H9 (cell line): ENCODE measurements at regions not wholly inside any gene's neighbourhood (a gene's known extent, or its start where the extent isn't known, plus 50 kb on each side); places are given as distances from the start of the nearest gene placed in this dataset.
"Not testable (repeated sequence)": the region's sequence is repeated elsewhere in the genome, so short reads cannot be mapped to it uniquely, and the experiment has no call there.

Experiments
- DNase-seq: peaks from one replicate; pipeline ENCODE4 v3.0.0-alpha.2; 2017
- H2AFZ ChIP-seq: one replicate; pipeline ENCODE4 v1.6.1; 2013; ENCODE audit warnings: mild to moderate bottlenecking, low read length, control low read depth, moderate library complexity
- H2AK5ac ChIP-seq: 2 replicates; pipeline ENCODE4 v1.6.1; 2013; ENCODE audit warnings: low read length, control low read depth, mixed read lengths; ENCODE audit not compliant: insufficient read length
- H2BK120ac ChIP-seq: one replicate; pipeline ENCODE4 v1.6.1; 2013; ENCODE audit warnings: low read depth, mild to moderate bottlenecking, low read length, control low read depth, inconsistent platforms; ENCODE audit not compliant: poor library complexity, severe bottlenecking
- H2BK12ac ChIP-seq: 2 replicates; pipeline ENCODE4 v1.6.1; 2013; ENCODE audit warnings: low read length, control low read depth, mixed read lengths, low read depth; ENCODE audit not compliant: insufficient read length
- H2BK15ac ChIP-seq: 2 replicates; pipeline ENCODE4 v1.6.1; 2013; ENCODE audit warnings: low read depth, low read length, control low read depth
- H2BK20ac ChIP-seq: one replicate; pipeline ENCODE4 v1.6.1; 2013; ENCODE audit warnings: low read depth, mild to moderate bottlenecking, low read length, control low read depth, inconsistent platforms; ENCODE audit not compliant: poor library complexity, severe bottlenecking
- H2BK5ac ChIP-seq: 2 replicates; pipeline ENCODE4 v1.6.1; 2013; ENCODE audit warnings: low read length, control low read depth, mixed read lengths; ENCODE audit not compliant: insufficient read length
- H3K14ac ChIP-seq: 2 replicates; pipeline ENCODE4 v1.6.1; 2013; ENCODE audit warnings: low read length, control low read depth; ENCODE audit not compliant: insufficient read depth
- H3K18ac ChIP-seq: 2 replicates; pipeline ENCODE4 v1.6.1; 2013; ENCODE audit warnings: low read depth, mild to moderate bottlenecking, mixed read lengths, low read length, control low read depth; ENCODE audit not compliant: insufficient read length
- H3K23ac ChIP-seq: 2 replicates; pipeline ENCODE4 v1.6.1; 2013; ENCODE audit warnings: low read length, control low read depth, mixed read lengths, low read depth; ENCODE audit not compliant: insufficient read length
- H3K23me2 ChIP-seq: 2 replicates; pipeline ENCODE4 v1.6.1; 2013; ENCODE audit warnings: low read depth, mild to moderate bottlenecking, mixed read lengths, low read length, control low read depth; ENCODE audit not compliant: insufficient read length, poor library complexity, severe bottlenecking
- H3K27ac ChIP-seq: 2 replicates; pipeline ENCODE4 v1.5.1; 2013; ENCODE audit warnings: low read length, control low read depth, mixed read lengths, low read depth; ENCODE audit not compliant: insufficient read length
- H3K27me3 ChIP-seq: 2 replicates; pipeline ENCODE4 v1.6.1; 2013; ENCODE audit warnings: low read length, control low read depth, inconsistent platforms; ENCODE audit not compliant: insufficient read depth
- H3K4ac ChIP-seq: 2 replicates; pipeline ENCODE4 v1.6.1; 2013; ENCODE audit warnings: low read depth, mild to moderate bottlenecking, control low read depth, inconsistent platforms, low read length, moderate library complexity
- H3K4me1 ChIP-seq: 2 replicates; pipeline ENCODE4 v1.6.1; 2013; ENCODE audit warnings: low read length, control low read depth, inconsistent platforms; ENCODE audit not compliant: insufficient read depth
- H3K4me2 ChIP-seq: 2 replicates; pipeline ENCODE4 v1.6.1; 2013; ENCODE audit warnings: low read length, control low read depth, mixed read lengths; ENCODE audit not compliant: insufficient read length, insufficient read depth
- H3K56ac ChIP-seq: 2 replicates; pipeline ENCODE4 v1.6.1; 2013; ENCODE audit warnings: low read depth, mild to moderate bottlenecking, mixed read lengths, low read length, control low read depth; ENCODE audit not compliant: insufficient read length
- H3K79me1 ChIP-seq: 2 replicates; pipeline ENCODE4 v1.6.1; 2013; ENCODE audit warnings: low read depth, mild to moderate bottlenecking, moderate library complexity, low read length, control low read depth, inconsistent platforms; ENCODE audit not compliant: insufficient read depth, poor library complexity, severe bottlenecking
- H3K79me2 ChIP-seq: 2 replicates; pipeline ENCODE4 v1.6.1; 2013; ENCODE audit warnings: low read length, control low read depth, inconsistent platforms; ENCODE audit not compliant: insufficient read depth
- H3K9ac ChIP-seq: 2 replicates; pipeline ENCODE4 v1.6.1; 2013; ENCODE audit warnings: low read length, control low read depth, mixed read lengths; ENCODE audit not compliant: insufficient read length; ENCODE audit errors: extremely low read depth
- H3K9me3 ChIP-seq: one replicate; pipeline ENCODE4 v1.6.1; 2013; ENCODE audit warnings: low read depth, low read length, inconsistent platforms; ENCODE audit not compliant: control insufficient read depth
- H3T11ph ChIP-seq: one replicate; pipeline ENCODE4 v1.6.1; 2013; ENCODE audit warnings: mild to moderate bottlenecking, low read length, control low read depth, inconsistent platforms
- H4K20me1 ChIP-seq: one replicate; pipeline ENCODE4 v1.6.1; 2013; ENCODE audit not compliant: control insufficient read depth, insufficient read length, insufficient read depth
- H4K5ac ChIP-seq: 2 replicates; pipeline ENCODE4 v1.6.1; 2013; ENCODE audit warnings: low read depth, mild to moderate bottlenecking, mixed read lengths, low read length, control low read depth; ENCODE audit not compliant: insufficient read length
- H4K8ac ChIP-seq: replicated peaks from 2 replicates; pipeline ENCODE4 v1.6.1; 2013; ENCODE audit warnings: low read length, control low read depth, mixed read lengths, low read depth; ENCODE audit not compliant: insufficient read length
- H4K91ac ChIP-seq: 2 replicates; pipeline ENCODE4 v1.6.1; 2013; ENCODE audit warnings: low read depth, mild to moderate bottlenecking, moderate library complexity, mixed read lengths, low read length, control low read depth; ENCODE audit not compliant: insufficient read length
- H3K27ac Mint-ChIP-seq, 3 experiments: 2 replicates in 2 of 3; 3 replicates in 1 of 3; pipeline ENCODE4 v1.8.0; 2020 to 2021; ENCODE audit warnings: mixed read lengths in 3 of 3, mild to moderate bottlenecking in 1 of 3, moderate library complexity in 1 of 3
- H3K27me3 Mint-ChIP-seq: 2 replicates; pipeline ENCODE4 v1.8.0; 2021; ENCODE audit warnings: low read depth, mild to moderate bottlenecking, moderate library complexity, mixed read lengths
- H3K36me3 Mint-ChIP-seq, 3 experiments: 2 replicates in 2 of 3; 3 replicates in 1 of 3; pipeline ENCODE4 v1.8.0; 2020 to 2021; ENCODE audit warnings: low read depth in 3 of 3, mixed read lengths in 3 of 3; ENCODE audit not compliant: insufficient read depth in 1 of 3
- H3K4me1 Mint-ChIP-seq, 2 experiments: 2 replicates each; pipeline ENCODE4 v1.8.0; 2020; ENCODE audit warnings: mixed read lengths in 2 of 2
- H3K4me3 Mint-ChIP-seq, 2 experiments: 2 replicates in 1 of 2; 3 replicates in 1 of 2; pipeline ENCODE4 v1.8.0; 2020 to 2021; ENCODE audit warnings: mild to moderate bottlenecking in 2 of 2, mixed read lengths in 2 of 2, moderate library complexity in 1 of 2
- H3K9me3 Mint-ChIP-seq, 2 experiments: 2 replicates in 1 of 2; 3 replicates in 1 of 2; pipeline ENCODE4 v1.8.0; 2020; ENCODE audit warnings: mild to moderate bottlenecking in 2 of 2, mixed read lengths in 2 of 2, moderate library complexity in 1 of 2
- CTCF ChIP-seq: fragments of 200-600 bp; sonication (generic); conservative IDR thresholded peaks from 3 replicates; pipeline ENCODE4 v1.8.0; 2021; ENCODE audit warnings: antibody characterized with exemption, mild to moderate bottlenecking
- WGBS: extraction: QIAGEN DNeasy Blood & Tissue Kit; methylation state at CpG from one replicate; pipeline ENCODE4 v1.1.7; 2013; ENCODE audit warnings: missing lambda C conversion rate, low lambda C conversion rate, mixed read lengths; ENCODE audit not compliant: insufficient read length; ENCODE audit errors: extremely low coverage; 5-methylcytosine and 5-hydroxymethylcytosine counted together

DNA sequence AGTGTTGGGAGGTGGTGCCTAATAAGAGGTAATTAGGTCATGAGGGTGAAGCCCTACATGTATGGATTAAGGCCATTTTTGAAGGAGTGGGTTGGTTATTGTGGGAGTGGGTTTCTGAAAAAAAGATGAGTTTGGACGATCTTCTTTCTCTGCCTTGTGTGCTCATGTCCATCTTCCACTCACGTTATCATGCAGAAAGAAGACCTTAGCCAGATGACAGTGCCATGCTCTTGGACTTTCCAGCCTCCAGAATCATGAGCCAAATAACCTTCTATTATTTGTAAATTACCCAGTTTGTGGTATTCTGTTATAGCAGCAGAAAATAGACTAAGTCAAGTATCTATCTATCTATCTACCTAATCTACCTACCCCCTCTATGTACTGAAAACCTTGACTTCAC, 71.9 kb downstream of the SDR9C7 start:
- H3K4ac ChIP-seq = no peak overlapping the region
- no peak overlapping the region for H2AFZ ChIP-seq
- H3K4me1 ChIP-seq = no peaks in the 10 kb centered on the region
- Mint-ChIP-seq H3K4me1 (no peaks in the 10 kb centered on the region), H3K27me3 (peaks cover 9% of the 10 kb centered on the region), H3K27ac (no peak overlapping the region), H3K36me3 (peaks cover 15 to 24% (median 24%) of the 10 kb centered on the region in 3 experiments; a peak in 5 of 7 replicates), H3K4me3 (no peak overlapping the region), H3K9me3 (peaks cover 69 to 80% of the 10 kb centered on the region in 2 experiments)
- H3K9ac ChIP-seq = no peak overlapping the region
- WGBS = no CpG with 5 or more reads among the region's 2 CpGs
- H4K91ac ChIP-seq = no peak overlapping the region
- no peak overlapping the region for H3K14ac ChIP-seq
- H3K18ac ChIP-seq = no peak overlapping the region
- no peak overlapping the region for H2AK5ac ChIP-seq
- H2BK120ac ChIP-seq = no peak overlapping the region
- H2BK12ac ChIP-seq = no peak overlapping the region
- no peak overlapping the region for H3T11ph ChIP-seq
- H4K8ac ChIP-seq = no peak overlapping the region
- TF ChIP-seq CTCF = no peak
- no peak for DNase-seq
- peaks cover 44% of the 10 kb centered on the region for H3K9me3 ChIP-seq
- H3K23ac ChIP-seq = no peak overlapping the region
- no peak overlapping the region for H3K27ac ChIP-seq
- no peaks in the 10 kb centered on the region for H4K20me1 ChIP-seq
- H2BK5ac ChIP-seq = no peak overlapping the region
- no peaks in the 10 kb centered on the region for H3K79me2 ChIP-seq
- H2BK20ac ChIP-seq = no peak overlapping the region
- no peaks in the 10 kb centered on the region for H3K23me2 ChIP-seq
- H3K4me2 ChIP-seq = no peak overlapping the region
- no peak overlapping the region for H3K56ac ChIP-seq
- H3K27me3 ChIP-seq = no peaks in the 10 kb centered on the region
- H2BK15ac ChIP-seq = no peak overlapping the region
- H4K5ac ChIP-seq = no peak overlapping the region
- H3K79me1 ChIP-seq = no peaks in the 10 kb centered on the region

DNA sequence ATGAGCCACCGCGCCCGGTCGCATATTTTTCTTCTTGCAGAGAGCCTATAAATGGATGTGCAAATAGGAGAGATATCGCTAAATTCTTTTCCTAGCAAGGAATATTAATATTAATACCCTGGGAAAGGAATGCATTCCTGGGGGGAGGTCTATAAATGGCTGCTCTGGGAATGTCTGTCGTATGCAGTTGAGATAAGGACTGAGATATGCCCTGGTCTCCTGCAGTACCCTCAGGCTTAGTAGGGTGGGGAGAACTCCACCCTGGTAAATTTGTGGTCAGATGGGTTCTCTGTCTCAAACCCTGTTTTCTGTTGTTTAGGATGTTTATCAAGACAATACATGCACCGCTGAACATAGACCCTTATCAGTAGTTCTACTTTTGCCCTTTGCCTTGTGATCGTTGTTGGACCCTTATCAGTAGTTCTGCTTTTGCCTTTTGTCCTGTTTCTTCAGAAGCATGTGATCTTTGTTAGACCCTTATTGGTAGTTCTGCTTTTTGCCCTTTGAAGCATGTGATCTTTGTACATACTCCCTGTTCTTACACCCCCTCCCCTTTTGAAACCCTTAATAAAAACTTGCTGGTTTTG, 80.7 kb downstream of the SDR9C7 start:
- H3K27me3 ChIP-seq, H3K4ac ChIP-seq, H3K79me2 ChIP-seq, H2AFZ ChIP-seq, H3K56ac ChIP-seq, H3K27ac Mint-ChIP-seq, H3K4me1 ChIP-seq, H2BK15ac ChIP-seq, H3K4me3 Mint-ChIP-seq, H3K4me1 Mint-ChIP-seq, H3K79me1 ChIP-seq, H2BK20ac ChIP-seq, H4K20me1 ChIP-seq, DNase-seq, H3K18ac ChIP-seq, H3K27ac ChIP-seq, H3K14ac ChIP-seq, H3K36me3 Mint-ChIP-seq, H3K23me2 ChIP-seq, H4K91ac ChIP-seq, H3K23ac ChIP-seq, H3T11ph ChIP-seq, H2AK5ac ChIP-seq, H3K4me2 ChIP-seq, H2BK120ac ChIP-seq, H2BK5ac ChIP-seq, H4K5ac ChIP-seq, H3K9me3 ChIP-seq, H3K27me3 Mint-ChIP-seq, H3K9ac ChIP-seq, H2BK12ac ChIP-seq, H4K8ac ChIP-seq: not testable (repeated sequence)
- no CpG with 5 or more reads among the region's 8 CpGs for whole genome bisulfite sequencing
- H3K9me3 Mint-ChIP-seq = peaks cover 49 to 58% of the 10 kb centered on the region in 2 experiments
